GM04503 (cell line): ENCODE measurements at regions not wholly inside any gene's neighbourhood (a gene's known extent, or its start where the extent isn't known, plus 50 kb on each side); places are given as distances from the start of the nearest gene placed in this dataset.
A peak's percentile ranks its signal among the peaks of the same experiment; 100 is the strongest.

Experiments used
- DNase-seq: peaks from one replicate; pipeline ENCODE4 v3.0.0-alpha.2; 2012; ENCODE audit warnings: low read depth

- DNase-seq: no peak
Measured at GRCh38 chr13:75936791-75937190, 300.7 kb downstream of the LMO7 start.

- no peak for DNase-seq
Measured at GRCh38 chr13:75935805-75936204, 299.7 kb downstream of the LMO7 start.

GRCh38 chr13:75934889-75935288, 298.8 kb downstream of the LMO7 start:
- DNase-seq: peak; percentile 8

- DNase-seq: no peak
Measured at GRCh38 chr13:75932636-75933035, 296.5 kb downstream of the LMO7 start.

GRCh38 chr13:75931116-75931515, 295.0 kb downstream of the LMO7 start:
- no peak for DNase-seq

- DNase-seq: no peak
Measured at GRCh38 chr13:75929076-75929475, 292.9 kb downstream of the LMO7 start.

GRCh38 chr13:75927183-75927669, 291.1 kb downstream of the LMO7 start:
- DNase-seq: no peak

DNA sequence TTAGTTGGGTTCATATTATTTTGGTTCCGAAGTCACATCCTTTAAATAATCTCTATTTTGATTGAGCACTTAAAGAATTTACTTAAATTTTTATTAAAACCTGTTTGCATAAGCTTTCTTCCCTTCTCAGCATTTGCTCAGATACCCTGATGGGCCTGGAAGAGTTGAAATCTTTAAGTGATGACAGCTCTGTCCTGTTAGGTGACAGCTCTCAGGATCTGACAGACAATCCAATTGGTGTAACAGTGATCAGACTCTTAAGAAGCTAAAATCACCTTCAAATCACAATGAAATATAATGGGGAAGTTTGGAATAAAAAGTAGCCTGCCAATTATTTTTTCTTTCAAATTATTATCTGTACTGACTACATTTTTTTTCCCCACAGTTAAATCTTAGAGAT, 284.4 kb downstream of the LMO7 start:
- DNase-seq: no peak

DNA sequence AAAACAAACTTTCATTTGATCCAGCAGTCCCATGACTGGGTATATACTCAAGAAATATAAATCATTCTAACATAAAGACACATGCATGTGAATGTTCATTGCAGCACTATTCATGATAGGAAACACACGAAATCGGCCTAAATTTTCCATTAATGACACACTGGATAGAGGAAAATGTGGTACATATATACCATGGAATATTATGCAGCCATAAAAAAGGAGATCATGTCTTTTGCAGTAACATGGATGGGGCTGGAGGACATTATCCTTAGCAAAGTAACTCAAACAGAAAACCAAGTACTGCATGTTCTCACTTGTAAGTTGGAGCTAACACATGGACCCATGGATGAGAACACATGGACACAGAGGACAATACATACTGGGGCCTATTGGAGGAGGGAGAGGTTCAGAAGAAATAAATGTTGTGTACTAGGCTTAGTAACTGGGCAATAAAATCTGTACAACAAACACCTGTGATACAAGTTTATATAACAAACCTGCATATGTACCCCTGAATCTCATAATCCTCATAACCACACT, 283.6 kb downstream of the LMO7 start:
- DNase-seq: no peak

DNA sequence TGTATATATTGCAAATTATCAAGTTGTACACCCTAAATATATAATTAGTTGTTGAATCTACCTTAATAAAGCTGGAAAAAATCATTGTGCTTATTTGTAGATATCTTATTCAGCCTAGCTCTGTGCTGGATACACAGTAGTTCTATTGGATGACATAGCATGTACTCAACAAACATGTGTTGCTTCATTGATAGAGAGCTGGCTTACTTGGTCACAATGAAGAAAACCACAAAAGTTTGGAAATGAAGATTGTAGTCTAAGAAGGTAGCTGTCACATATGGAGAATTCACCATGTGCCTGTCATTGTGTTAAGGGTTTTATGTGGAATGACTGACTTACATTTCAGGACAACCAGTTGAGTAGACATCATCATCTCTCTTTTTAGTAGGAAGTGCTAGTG, 278.9 kb downstream of the LMO7 start:
- DNase-seq: no peak

DNA sequence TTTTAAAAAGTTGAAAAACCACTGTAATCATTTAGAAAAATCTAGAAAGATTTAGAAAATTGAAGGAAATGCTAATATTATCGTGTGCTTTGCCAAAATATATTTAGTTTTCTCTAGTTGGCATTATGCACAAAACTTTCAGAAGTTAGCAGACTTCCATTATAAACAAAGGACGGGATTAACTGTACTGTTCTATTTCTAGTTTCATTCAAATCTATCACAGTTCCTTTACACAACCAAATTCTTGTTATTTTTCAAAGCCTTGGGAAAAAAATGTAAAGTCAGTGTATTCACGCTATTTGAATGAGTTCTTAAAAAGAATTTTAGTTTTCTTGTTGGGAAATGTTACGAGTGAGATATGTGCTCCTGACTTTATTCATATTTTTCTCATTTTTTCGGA, 277.8 kb downstream of the LMO7 start:
- DNase-seq: no peak

DNA sequence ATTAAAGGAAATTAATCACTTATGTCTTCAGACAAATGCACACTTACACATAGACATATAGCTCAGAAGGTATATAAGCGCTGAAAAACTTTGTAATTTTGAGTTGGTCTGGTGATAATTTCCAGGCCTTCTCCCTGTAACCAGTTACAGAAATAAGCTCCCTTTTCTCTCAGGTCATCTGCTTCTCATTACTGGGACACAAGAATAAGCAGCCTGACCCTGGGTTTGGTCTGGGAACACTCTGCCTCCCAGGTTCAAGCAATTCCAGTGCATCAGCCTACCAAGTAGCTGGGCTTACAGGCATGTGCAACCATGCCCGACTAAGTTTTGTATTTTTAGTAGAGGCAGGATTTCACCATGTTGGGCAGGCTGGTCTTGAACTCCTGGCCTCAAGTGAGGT, 274.5 kb downstream of the LMO7 start:
- DNase-seq: no peak
